GM11168 (cell line): ENCODE measurements at regions not wholly inside any gene's neighbourhood (a gene's known extent, or its start where the extent isn't known, plus 50 kb on each side); places are given as distances from the start of the nearest gene placed in this dataset.
"Not testable (repeated sequence)": the region's sequence is repeated elsewhere in the genome, so short reads cannot be mapped to it uniquely, and the experiment has no call there.

Source experiments
- in situ Hi-C: fragments of 300-500 bp; cut with MboI; formaldehyde crosslinking; loops from one replicate; pipeline ENCODE4 v1.12.0; 2022; ENCODE audit warnings: low sequenced_read_pairs; ENCODE audit not compliant: unreplicated experiment

DNA sequence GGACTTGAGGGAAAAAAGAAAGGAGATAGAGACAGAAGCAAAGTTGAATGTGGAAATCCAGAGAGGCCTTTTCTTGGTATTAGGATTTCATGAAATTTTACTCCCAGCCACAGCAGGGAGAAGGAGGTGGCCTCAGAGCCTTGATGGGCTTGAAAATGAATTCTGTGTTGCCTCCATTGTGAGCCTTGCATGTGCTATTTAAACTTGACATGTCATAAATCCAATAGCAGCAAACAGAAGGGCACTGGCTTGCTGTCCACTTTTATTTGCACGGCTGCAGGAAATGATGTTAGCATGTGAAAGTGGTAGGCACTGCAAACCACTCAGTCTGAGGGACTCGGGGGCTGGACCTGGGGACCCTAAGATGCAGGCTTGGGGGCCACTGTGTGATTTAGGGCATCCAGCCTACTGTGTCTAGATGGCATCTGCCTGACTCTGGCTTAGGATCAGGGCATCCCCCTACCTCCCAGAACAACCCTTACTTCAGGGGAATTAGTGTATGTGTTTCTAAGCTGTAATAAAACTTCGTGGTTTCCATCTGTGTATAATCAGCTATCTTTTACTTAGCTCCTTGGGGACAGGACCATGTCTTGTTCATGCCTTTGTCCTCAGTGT, 139.1 kb upstream of the SKOR2 start:
- in situ Hi-C loops: loop anchor here (25.0 kb wide), 1 partner anchor 347 kb away; no protein-coding TSS in a partner anchor

DNA sequence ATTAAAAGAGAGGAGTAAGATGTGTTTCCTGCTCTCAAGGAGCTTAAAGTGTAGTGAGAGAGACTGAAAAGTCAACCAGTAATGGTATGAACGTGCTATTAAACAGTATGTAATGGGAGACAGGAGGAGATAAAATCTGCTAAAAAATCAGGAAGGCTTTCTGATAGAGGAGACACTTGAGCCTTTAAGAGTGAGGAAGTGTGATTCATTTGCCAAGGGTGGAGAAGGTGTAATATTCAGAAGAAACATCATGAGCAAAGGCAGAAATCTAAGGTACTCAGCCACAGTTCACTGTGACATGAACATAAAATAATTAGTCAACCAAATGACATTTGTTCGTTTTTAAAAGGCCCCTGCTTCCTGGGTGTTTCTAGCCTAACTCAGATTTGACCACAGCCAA, 137.8 kb upstream of the SKOR2 start:
- in situ Hi-C loops: loop anchor here (25.0 kb wide), 1 partner anchor 348 kb away; no protein-coding TSS in a partner anchor

DNA sequence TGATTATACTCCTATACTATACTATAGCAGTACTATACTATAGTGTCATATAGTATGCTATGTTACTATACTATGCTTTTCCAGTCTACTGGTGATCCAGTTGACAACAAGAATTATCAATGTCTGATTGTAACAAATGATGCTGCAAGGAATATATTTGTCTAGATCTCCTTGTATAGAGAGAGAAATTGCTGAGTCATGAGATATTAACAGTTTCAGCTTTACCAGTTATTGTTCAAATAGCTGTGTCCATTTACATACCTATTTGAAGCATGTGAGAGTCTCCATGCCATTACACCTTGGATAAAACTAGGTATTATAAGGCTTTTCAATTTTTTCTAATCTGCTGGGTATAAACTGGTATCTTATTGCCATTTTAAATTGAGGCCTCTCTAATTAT, 136.4 kb upstream of the SKOR2 start:
- in situ Hi-C loops: loop anchor here (25.0 kb wide), 1 partner anchor 349 kb away; no protein-coding TSS in a partner anchor

DNA sequence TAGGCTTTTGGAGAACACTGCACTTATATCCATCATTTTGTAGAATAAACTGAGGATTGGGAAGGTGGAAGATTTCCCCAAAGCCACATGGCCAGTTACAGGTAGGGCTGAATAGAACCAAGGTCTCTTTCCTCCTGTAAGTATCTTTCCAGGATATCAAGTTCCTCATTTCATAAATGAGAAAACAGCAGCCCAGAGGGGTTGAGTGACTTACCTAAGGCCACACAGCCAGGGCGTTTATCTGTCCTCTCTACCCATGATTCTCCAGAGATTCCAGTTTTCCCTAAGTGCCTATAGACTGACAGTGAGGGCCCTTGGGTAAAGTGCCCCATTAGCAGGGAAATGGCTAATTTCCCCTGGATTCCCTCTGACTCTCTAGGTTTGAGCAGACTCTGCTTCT, 132.3 kb upstream of the SKOR2 start:
- in situ Hi-C loops: loop anchor here (25.0 kb wide), 1 partner anchor 354 kb away; no protein-coding TSS in a partner anchor

DNA sequence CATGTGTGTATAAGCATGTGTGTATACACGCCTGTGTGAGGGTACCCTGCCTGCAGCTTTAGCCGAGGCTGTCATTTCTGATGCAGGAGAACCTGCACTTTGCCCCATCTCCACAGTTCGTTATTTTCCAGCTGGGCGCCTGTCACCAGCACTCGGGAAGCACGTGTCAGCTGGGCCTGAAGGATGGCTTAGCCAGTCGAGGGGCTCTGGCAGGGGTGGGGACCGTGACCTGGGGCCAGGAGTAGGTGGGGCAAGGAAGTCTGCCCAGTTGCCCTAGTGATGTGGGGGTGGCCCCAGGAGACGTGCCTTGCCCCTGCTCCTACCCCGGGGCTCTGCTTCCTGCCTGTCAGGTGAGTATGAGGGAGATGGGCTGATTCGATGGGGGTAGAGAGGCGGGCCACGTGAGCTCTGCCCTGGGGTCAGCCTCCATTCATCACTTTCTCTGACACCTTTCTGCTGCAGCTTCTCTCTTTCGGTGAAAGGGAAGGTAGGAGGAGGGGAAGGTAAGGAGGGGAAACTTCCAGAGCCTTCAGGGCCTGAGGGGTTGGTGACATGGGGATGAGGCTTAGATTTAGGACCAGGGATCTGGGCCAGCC, 130.6 kb upstream of the SKOR2 start:
- in situ Hi-C loops: loop anchor here (25.0 kb wide), 1 partner anchor 355 kb away; no protein-coding TSS in a partner anchor

DNA sequence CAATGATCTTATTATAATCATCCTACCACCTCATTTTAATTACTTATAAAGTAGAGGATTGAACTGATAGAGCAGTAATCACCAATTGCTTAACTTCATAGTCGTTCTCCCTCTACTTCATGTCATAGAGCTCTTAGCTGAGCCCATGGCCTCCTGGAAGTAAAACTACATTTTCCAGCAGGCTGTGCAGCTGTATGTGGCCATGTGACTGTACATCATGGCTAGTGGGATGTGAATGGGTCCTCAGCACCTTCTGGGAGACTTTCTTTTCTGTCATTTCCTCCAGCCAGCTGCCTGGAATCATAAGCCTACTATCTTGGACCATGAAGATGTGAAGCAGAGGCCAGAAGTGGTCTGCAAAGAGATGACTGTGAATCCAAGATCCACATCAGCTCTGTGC, 128.7 kb upstream of the SKOR2 start:
- in situ Hi-C loops: loop anchor here (25.0 kb wide), 1 partner anchor 357 kb away; no protein-coding TSS in a partner anchor

DNA sequence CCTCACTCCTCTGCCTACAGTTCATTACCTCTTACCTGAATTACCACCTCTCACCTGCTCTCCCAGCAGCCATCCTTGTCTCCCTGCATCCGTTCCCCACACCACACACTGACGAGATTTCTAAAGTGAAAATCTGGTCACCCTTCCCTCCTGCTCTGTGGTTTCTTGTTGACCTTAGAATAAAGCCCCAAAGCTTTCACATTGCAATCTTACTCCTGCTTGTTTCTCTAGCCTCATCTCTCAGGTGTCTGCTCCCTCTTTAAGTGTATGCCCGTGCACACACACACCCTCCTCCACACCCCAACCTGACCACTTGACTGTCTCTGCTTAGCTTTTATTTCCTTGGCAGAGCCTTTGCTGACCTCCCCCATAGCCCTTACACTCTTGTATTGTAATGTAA, 122.0 kb upstream of the SKOR2 start:
- in situ Hi-C loops: no loop called here

DNA sequence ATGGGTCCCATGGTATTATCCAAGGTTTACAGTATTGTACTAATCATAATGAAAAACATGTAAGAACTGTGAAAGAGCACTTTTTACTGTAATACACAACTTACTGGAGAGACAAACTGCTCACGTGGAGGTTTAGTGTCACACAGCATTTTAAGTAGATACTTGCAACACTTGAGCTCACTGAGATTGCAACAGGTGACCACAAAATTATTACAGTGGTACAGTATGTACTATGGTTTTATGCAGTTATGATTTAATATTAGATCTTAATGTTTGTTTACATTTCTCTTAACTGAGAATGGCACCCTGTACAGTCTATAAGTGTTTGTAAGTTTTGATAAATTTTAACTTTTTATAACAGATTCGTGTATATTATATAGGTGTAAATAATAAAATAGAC, 118.6 kb upstream of the SKOR2 start:
- in situ Hi-C loops: no loop called here

DNA sequence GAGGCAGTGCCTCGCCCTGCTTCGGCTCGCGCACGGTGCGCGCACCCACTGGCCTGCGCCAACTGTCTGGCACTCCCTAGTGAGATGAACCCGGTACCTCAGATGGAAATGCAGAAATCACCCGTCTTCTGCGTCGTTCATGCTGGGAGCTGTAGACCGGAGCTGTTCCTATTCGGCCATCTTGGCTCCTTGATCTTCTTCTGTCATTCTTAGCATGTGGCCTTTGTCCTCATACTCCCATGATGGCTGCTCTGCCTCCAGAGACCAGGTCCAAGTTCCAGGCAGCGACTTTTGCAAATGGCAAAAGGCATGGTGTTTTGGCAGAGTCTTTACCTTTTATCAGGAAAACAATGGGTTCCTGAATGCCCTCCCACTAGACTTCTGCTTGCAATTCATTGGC, 102.6 kb upstream of the SKOR2 start:
- in situ Hi-C loops: not testable (repeated sequence)

DNA sequence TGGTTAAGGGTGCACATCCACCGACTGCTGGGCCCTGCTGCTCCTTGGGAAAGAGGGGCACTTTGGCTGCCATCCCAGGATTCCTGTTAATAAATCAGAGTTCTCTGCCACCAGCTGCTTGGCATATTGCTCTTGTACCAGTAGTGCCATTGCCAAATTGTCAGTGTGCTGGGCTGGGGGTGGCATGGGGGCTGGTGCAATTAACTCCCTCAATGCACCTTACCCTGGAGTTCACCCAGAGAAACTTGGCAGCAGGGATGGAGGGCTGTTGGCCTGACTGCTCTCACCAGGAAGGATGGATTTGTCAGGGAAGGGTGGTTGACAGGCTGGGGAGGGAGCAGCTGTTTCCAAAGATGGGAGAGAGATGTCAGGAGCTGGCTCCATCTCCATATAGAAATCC, 94.6 kb upstream of the SKOR2 start:
- in situ Hi-C loops: no loop called here

DNA sequence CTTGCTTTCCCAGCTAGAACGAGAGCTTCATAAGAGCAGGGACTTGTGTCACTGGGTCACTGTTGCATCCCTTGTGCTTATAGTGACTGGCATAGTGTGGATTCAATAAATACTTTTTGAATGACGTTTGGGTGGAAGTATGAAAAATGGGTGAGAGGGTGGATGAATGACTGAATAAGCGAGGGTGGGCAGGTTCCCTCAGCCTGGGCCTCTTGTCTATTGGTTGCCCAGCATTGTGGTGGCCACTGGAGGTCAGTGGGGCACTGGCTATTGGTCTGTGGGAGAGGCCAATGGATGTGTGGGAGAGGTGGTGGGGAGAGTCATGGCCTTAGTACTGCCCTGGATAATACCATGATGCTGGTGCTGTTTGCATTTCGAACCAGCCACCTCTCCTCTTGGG, 93.8 kb upstream of the SKOR2 start:
- in situ Hi-C loops: no loop called here

DNA sequence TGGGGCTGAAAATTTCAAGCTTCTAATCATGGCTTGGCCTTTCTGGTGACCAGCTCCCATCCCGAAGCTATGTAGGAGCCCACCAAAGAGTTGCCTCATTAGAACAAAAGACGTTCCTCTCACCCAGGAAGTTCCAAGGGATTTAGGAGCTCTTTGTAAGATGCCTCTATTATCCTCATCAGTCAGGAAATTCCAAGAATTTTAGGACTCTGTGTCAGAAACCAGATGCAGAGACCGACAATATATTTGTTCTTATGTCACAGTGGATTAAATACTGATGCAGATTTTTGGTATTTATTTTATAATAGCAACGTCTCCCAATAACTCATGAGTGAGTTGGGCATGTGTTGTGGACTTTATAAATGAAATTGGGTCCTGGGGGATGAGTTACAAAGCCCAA, 91.8 kb upstream of the SKOR2 start:
- in situ Hi-C loops: no loop called here

DNA sequence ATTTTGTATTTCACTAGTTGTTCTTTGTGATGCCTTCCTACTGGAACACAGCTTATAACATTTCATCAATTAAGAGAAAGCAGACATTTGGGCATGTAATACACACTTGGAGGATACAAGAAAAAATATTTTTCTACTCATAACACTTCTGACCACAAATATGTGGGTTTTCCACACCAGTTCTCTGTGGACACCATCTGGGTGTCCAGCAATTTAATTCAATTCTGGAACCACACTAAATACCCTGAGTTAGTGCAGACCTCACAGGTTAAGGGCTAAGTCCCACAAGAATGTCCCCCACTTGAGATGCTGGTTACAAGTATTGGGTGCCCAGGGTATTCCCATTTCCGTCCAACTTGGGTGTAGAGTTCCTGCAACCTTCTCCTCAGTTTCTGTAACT, 91.1 kb upstream of the SKOR2 start:
- in situ Hi-C loops: no loop called here

DNA sequence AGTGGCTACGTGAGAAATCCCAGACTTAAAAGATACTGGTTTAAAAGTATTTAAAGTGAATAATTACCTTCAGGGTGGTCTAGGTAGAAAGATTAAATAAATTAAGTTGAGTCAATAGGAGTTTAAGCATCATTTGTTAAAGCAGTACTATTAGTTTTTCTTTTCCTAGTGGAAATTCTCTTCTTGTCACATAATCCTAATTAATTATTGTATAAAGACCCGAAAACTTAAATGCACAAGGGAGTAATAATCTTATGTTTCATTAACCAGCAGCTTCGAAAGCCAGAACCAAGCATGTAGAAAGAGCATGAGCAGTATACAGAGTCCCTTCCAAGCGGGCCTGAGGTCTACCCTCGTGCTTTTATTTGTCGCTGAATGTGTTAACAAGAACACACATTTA, 90.2 kb upstream of the SKOR2 start:
- in situ Hi-C loops: no loop called here

DNA sequence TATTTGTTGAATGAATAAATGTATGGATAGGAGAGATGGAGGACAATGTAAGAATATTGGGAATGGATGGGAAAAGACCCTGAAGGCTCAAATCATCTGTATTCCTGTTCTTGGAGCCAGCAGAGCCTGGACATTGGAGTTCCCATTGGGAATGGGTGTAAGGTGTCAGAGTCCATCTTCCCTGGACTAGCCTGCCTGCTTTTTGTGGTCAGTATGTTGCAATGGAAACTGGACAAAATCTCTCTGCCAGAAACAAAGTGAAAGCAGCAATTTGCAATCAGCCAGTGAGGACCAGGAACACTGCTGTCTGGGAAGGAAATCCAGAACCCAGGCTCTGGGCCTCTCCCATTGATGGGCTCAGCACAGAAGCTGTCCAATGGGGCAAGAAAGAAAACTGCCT, 83.5 kb upstream of the SKOR2 start:
- in situ Hi-C loops: no loop called here

DNA sequence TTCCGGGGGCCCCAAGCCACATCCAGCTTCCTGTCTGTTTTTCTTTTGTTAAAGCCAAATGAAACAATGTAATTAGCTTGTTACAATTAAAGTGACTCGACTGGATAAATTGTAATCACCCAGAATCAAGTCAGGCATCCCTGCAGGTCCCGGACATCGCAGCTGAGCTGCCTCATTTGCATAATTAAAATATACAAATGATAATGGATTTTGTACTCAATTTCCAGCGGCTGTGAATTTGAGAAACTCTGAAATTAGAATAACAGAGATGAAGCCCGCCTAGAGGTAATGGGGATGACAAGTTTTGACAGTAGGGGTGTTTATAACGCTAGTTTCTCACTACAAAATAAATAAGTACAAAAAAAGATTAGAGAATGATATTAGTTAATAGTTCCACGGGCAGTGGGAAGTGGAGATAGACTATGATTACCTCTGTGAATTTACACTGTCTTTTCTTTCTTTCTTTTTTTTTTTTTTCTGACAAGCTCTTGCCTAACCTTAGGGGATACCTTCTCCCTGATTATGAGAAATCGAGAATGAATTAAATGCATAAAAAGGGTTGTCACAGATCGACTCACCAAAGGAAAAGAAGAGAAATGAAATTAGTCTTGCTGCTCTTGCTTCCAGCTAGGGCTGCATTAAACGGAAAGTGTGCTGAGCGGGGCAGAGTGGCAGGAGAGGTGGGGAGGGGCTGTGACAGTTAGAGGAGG, 82.6 kb upstream of the SKOR2 start:
- in situ Hi-C loops: no loop called here

DNA sequence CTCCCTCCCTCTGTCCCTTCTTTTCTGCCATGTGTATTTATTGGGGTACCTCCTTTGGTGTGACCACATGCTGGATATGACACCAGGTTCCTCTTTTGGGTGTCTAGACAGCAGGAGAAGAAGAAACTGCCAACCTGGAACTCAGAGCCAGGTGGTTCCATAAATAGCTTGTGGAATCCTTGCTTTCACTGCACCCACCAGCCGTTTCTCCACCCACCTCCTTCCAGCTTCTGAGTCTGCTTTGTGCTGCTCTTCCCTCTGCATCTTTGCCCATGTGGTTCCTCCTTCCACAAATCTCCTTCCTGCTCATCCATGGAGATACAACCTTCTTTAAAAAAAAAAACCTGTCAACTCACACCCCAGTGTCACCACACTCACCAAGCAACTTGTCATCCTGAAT, 80.2 kb upstream of the SKOR2 start:
- in situ Hi-C loops: no loop called here

DNA sequence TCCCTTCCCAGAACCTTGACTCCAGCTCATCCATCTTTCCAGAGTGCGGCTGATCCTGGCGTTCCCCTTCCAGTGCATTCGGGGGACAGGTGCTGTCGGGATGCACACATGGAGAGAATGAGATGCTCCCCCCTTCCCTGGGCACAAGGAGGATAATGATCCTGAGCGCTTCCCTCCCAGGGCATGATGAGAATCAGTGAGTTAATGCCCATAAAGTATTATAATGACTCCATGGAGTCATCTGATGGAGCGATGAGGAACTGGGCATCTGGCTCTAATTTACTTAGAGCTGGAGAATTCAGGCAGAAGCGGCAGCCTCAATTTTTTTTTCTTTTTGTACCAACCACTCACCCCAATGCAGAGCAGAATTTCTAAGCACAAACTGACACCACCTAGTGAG, 79.6 kb upstream of the SKOR2 start:
- in situ Hi-C loops: no loop called here

DNA sequence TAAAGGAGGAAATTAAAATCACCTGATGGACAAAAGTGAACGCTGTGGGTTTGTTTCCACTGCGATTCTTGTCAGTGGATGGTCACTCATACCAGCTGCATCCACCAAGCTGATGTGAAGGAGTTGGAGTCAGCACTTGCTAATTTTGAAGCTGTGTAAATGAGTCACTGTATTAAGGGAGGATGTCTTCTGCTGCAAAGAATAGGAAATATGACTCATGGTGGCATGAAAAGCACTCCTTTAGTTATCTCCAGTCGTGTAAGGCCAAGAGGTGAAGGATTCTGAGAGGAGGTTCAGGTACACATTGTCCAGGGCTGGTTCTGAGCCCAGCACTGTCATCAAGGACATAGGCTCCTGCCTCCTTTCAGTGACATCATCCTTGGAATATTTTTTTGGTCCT, 71.7 kb upstream of the SKOR2 start:
- in situ Hi-C loops: no loop called here

DNA sequence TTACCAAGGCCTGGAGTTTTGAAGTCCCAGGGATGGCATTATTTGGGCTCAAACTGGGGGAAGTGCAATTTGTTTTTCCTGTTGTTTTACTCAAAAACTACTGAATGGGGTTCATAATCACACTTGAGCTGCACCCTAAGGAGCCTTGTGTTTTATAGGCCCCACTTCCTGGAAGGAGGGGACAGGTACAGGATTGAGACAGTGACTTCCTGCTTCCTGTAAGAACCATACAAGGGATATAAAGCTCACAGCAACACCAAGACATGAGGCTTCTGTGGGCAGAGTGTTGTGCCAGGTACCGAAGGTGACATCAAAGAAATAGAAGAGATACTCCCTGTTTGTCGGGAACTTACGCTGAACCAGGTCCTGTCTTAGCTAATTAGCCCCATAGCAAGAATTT, 70.4 kb upstream of the SKOR2 start:
- in situ Hi-C loops: no loop called here

DNA sequence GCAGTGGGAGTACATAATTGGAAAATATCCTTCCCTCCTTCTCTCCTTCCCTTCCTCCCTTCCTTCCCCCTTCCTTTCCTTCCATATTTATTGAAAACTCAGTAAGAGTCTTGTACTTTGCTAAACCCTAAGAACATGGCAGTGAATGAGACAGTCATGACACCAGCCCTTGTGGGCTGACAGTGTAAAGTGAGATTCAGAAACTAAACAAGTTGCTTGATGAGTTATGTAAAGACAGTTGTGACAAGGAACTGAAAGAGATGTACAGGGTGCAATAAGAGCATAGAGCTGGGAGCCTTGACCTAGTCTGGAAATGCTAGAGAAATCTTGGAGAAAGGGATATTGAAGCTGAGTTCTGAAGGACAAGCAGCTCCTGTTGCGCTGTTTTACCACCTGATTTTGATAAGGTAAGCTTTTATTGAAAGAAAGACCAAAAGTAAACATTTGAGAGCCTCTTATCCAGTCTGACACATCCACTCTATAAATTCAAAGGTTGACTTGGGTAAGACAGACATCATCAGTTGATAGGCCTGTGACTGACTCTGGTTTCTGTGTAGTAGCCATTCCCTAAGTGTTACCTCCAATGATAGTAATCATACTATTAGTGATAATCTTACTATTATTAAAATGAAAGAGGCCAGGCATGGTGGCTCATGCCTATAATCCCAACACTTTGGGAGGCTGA, 66.5 kb upstream of the SKOR2 start:
- in situ Hi-C loops: no loop called here
